Neural progenitor cell (in vitro differentiated cells): ENCODE measurements at regions not wholly inside any gene's neighbourhood (a gene's known extent, or its start where the extent isn't known, plus 50 kb on each side); places are given as distances from the start of the nearest gene placed in this dataset.

Experiments
- DNase-seq: peaks from one replicate; pipeline ENCODE4 v3.0.0-alpha.2; 2016; ENCODE audit warnings: low spot score
- H2AFZ ChIP-seq: fragments of 200-600 bp; sonication (generic); replicated peaks from 2 replicates; pipeline ENCODE4 v1.6.1; 2016; ENCODE audit warnings: antibody characterized with exemption
- H3F3A ChIP-seq: fragments of 200-600 bp; sonication (generic); 2 replicates; pipeline ENCODE4 v1.6.1; 2016; ENCODE audit warnings: antibody characterized with exemption, low read depth
- H3K27ac ChIP-seq: fragments of 200-600 bp; sonication (generic); 2 replicates; pipeline ENCODE4 v1.5.1; 2016; ENCODE audit warnings: mild to moderate bottlenecking
- H3K27me3 ChIP-seq: fragments of 200-600 bp; sonication (generic); 2 replicates; pipeline ENCODE4 v1.6.1; 2016; ENCODE audit warnings: mild to moderate bottlenecking, moderate library complexity
- H3K36me3 ChIP-seq: fragments of 200-600 bp; sonication (generic); 2 replicates; pipeline ENCODE4 v1.5.1; 2016
- H3K4me1 ChIP-seq: fragments of 200-600 bp; sonication (generic); 2 replicates; pipeline ENCODE4 v1.6.1; 2016; ENCODE audit warnings: mixed run types
- H3K4me2 ChIP-seq: fragments of 200-600 bp; sonication (generic); 2 replicates; pipeline ENCODE4 v1.6.1; 2016
- H3K4me3 ChIP-seq: fragments of 200-600 bp; sonication (generic); 2 replicates; pipeline ENCODE4 v1.5.1; 2016
- H3K79me2 ChIP-seq: fragments of 200-600 bp; sonication (generic); 2 replicates; pipeline ENCODE4 v1.6.1; 2016; ENCODE audit warnings: low read depth
- H3K9ac ChIP-seq: fragments of 200-600 bp; sonication (generic); 2 replicates; pipeline ENCODE4 v1.6.1; 2016
- H3K9me3 ChIP-seq: fragments of 200-600 bp; sonication (generic); 2 replicates; pipeline ENCODE4 v1.5.1; 2016; ENCODE audit warnings: low read depth
- H4K20me1 ChIP-seq: fragments of 200-600 bp; sonication (generic); 2 replicates; pipeline ENCODE4 v1.6.1; 2016; ENCODE audit warnings: low read depth
- H3K27ac Mint-ChIP-seq: 3 replicates; pipeline ENCODE4 v1.8.0; 2021; ENCODE audit warnings: mixed read lengths
- H3K27me3 Mint-ChIP-seq: 2 replicates; pipeline ENCODE4 v1.8.0; 2022; ENCODE audit warnings: low read depth, mild to moderate bottlenecking, inconsistent platforms, moderate library complexity, mixed read lengths; ENCODE audit not compliant: insufficient read depth
- H3K36me3 Mint-ChIP-seq: 3 replicates; pipeline ENCODE4 v1.8.0; 2021; ENCODE audit warnings: mixed read lengths
- H3K4me1 Mint-ChIP-seq: 3 replicates; pipeline ENCODE4 v1.8.0; 2021; ENCODE audit warnings: mixed read lengths
- H3K4me3 Mint-ChIP-seq: 3 replicates; pipeline ENCODE4 v1.8.0; 2021; ENCODE audit warnings: mild to moderate bottlenecking, moderate library complexity, mixed read lengths
- H3K9me3 Mint-ChIP-seq: 3 replicates; pipeline ENCODE4 v1.8.0; 2020; ENCODE audit warnings: mixed read lengths
- CTCF ChIP-seq: fragments of 200-600 bp; sonication (generic); IDR thresholded peaks from 2 replicates; pipeline ENCODE4 v1.5.1; 2017; ENCODE audit warnings: antibody characterized with exemption, mild to moderate bottlenecking
- EZH2 ChIP-seq: fragments of 200-600 bp; sonication (generic); IDR thresholded peaks from 2 replicates; pipeline ENCODE4 v1.6.1; 2017; ENCODE audit warnings: antibody characterized with exemption, mild to moderate bottlenecking, moderate library complexity
- EZH2phosphoT487 ChIP-seq: fragments of 200-600 bp; sonication (generic); IDR thresholded peaks from 2 replicates; pipeline ENCODE4 v1.6.1; 2017; ENCODE audit warnings: antibody characterized with exemption

DNA sequence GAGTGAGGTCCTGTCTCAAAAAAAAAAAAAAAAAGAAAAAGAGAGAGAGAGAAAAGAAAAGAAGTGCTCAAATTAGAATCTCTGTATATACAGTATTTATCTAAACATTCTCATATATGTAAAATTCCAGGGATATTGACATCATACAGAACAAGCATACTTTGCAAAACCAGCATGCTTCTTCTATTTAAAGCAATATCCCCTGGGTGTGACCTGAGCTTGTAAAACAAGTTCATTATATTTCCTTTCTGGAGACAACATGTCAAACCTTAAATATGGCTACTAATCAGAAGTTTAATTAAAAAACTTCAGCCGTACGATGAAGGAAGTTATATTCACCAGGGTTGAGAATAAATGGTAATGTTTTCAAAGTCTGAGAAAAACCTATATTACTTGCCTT lies 175.8 kb upstream of the HMGA2 start:
- no peak overlapping the region for H3K4me3 Mint-ChIP-seq
- DNase-seq, result no peak
- no peaks in the 10 kb centered on the region for H3K9me3 Mint-ChIP-seq
- Histone ChIP-seq H3K79me2 (no peaks in the 10 kb centered on the region), H3F3A (no peaks in the 10 kb centered on the region), H3K4me2 (no peak overlapping the region), H3K27me3 (no peaks in the 10 kb centered on the region), H2AFZ (no peak overlapping the region), H3K9me3 (no peaks in the 10 kb centered on the region), H3K4me3 (no peak overlapping the region), H3K4me1 (no peaks in the 10 kb centered on the region), H4K20me1 (no peaks in the 10 kb centered on the region), H3K9ac (no peak overlapping the region), H3K27ac (no peak overlapping the region), H3K36me3 (no peaks in the 10 kb centered on the region)
- TF ChIP-seq CTCF (no peak), EZH2 (no peak), EZH2phosphoT487 (no peak)
- peaks cover 2% of the 10 kb centered on the region for H3K4me1 Mint-ChIP-seq
- H3K27ac Mint-ChIP-seq, result no peak overlapping the region
- no peaks in the 10 kb centered on the region for H3K27me3 Mint-ChIP-seq
- no peaks in the 10 kb centered on the region for H3K36me3 Mint-ChIP-seq

DNA sequence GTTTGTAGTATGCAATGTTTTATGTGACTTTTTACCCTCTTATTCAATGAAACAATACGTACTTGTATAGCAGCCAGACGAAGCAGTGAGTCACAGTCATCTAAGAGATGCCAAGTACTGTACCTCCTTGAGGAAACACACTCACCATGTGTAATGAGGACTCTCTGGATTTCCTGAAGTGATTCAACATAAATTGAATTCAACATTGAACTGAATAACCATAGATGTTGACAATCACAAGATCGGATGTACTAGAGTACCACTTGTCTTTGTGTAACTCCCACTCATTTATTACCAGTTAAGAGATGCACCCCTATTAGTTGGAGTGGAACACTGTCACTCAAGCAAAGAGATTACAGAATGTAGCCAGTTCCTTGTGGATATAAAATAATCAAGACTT lies 175.2 kb upstream of the HMGA2 start:
- H3K4me1 ChIP-seq, result no peaks in the 10 kb centered on the region
- no peak overlapping the region for H2AFZ ChIP-seq
- TF ChIP-seq EZH2 (no peak), CTCF (no peak), EZH2phosphoT487 (no peak)
- H3K36me3 ChIP-seq, result no peaks in the 10 kb centered on the region
- no peaks in the 10 kb centered on the region for H3F3A ChIP-seq
- Mint-ChIP-seq H3K36me3 (no peaks in the 10 kb centered on the region), H3K4me3 (no peak overlapping the region), H3K4me1 (peaks cover 2% of the 10 kb centered on the region), H3K27me3 (no peaks in the 10 kb centered on the region), H3K27ac (no peak overlapping the region), H3K9me3 (no peaks in the 10 kb centered on the region)
- H3K79me2 ChIP-seq, result no peaks in the 10 kb centered on the region
- H3K4me2 ChIP-seq, result no peak overlapping the region
- DNase-seq, result no peak
- no peaks in the 10 kb centered on the region for H3K27me3 ChIP-seq
- H3K4me3 ChIP-seq, result no peak overlapping the region
- no peak overlapping the region for H3K9ac ChIP-seq
- H3K27ac ChIP-seq, result no peak overlapping the region
- no peaks in the 10 kb centered on the region for H3K9me3 ChIP-seq
- H4K20me1 ChIP-seq, result no peaks in the 10 kb centered on the region

DNA sequence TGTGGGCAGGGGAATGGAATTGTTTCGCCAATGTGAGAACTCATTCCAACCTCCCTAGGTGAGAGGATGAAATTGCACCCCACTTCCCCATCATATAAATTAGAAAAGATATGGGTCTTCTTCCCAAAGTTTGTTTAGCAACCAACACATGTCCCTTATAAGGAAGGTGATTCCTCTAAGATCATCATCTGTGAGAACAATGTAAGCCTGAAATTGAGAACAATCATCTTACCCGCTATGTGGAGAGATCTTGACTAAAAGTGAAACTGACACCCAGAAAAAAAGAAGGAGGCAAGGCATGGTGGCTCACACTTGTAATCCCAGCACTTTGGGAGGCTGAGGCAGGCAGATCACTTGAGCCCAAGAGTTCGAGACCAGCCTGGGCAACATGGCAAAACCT lies 173.2 kb upstream of the HMGA2 start:
- H3K9me3 Mint-ChIP-seq, result no peaks in the 10 kb centered on the region
- Histone ChIP-seq H3F3A (no peaks in the 10 kb centered on the region), H3K27me3 (no peaks in the 10 kb centered on the region), H2AFZ (no peak overlapping the region), H3K79me2 (no peaks in the 10 kb centered on the region), H3K4me3 (no peak overlapping the region), H3K9ac (no peak overlapping the region), H4K20me1 (no peaks in the 10 kb centered on the region), H3K27ac (no peak overlapping the region), H3K4me2 (no peak overlapping the region), H3K9me3 (no peaks in the 10 kb centered on the region), H3K4me1 (no peaks in the 10 kb centered on the region), H3K36me3 (no peaks in the 10 kb centered on the region)
- H3K4me3 Mint-ChIP-seq, result no peak overlapping the region
- no peak for DNase-seq
- peaks cover 2% of the 10 kb centered on the region for H3K27me3 Mint-ChIP-seq
- H3K27ac Mint-ChIP-seq, result no peak overlapping the region
- H3K4me1 Mint-ChIP-seq, result peaks cover 5% of the 10 kb centered on the region
- TF ChIP-seq EZH2phosphoT487 (no peak), EZH2 (no peak), CTCF (no peak)
- no peaks in the 10 kb centered on the region for H3K36me3 Mint-ChIP-seq

- Mint-ChIP-seq H3K9me3 (no peaks in the 10 kb centered on the region), H3K36me3 (no peaks in the 10 kb centered on the region)
- no peaks in the 10 kb centered on the region for H3F3A ChIP-seq
These were observed 171.0 kb upstream of the HMGA2 start for GRCh38 chr12:65653321-65653720.

More at GRCh38 chr12:65653321-65653720, 171.0 kb upstream of the HMGA2 start:
- H3K4me3 Mint-ChIP-seq, result no peak overlapping the region
- H3K27ac ChIP-seq, result no peak overlapping the region
- no peaks in the 10 kb centered on the region for H3K79me2 ChIP-seq
- no peaks in the 10 kb centered on the region for H3K9me3 ChIP-seq
- no peak overlapping the region for H2AFZ ChIP-seq
- no peaks in the 10 kb centered on the region for H4K20me1 ChIP-seq
- no peaks in the 10 kb centered on the region for H3K4me1 ChIP-seq
- no peak for TF ChIP-seq EZH2
- TF ChIP-seq EZH2phosphoT487, result no peak
- TF ChIP-seq CTCF, result no peak
- no peak overlapping the region for H3K27ac Mint-ChIP-seq
- no peaks in the 10 kb centered on the region for H3K36me3 ChIP-seq
- H3K9ac ChIP-seq, result no peak overlapping the region
- peaks cover 2% of the 10 kb centered on the region for H3K27me3 Mint-ChIP-seq
- H3K27me3 ChIP-seq, result no peaks in the 10 kb centered on the region
- peaks cover 19% of the 10 kb centered on the region for H3K4me1 Mint-ChIP-seq
- no peak overlapping the region for H3K4me3 ChIP-seq
- H3K4me2 ChIP-seq, result no peak overlapping the region
- DNase-seq, result no peak
